PC-9 (cell line): ENCODE measurements at regions not wholly inside any gene's neighbourhood (a gene's known extent, or its start where the extent isn't known, plus 50 kb on each side); places are given as distances from the start of the nearest gene placed in this dataset.

Experiments
- EZH2 ChIP-seq: fragments of 200-600 bp; sonication (generic); IDR thresholded peaks from 2 replicates; pipeline ENCODE4 v1.8.0; 2017; ENCODE audit warnings: antibody characterized with exemption, low read depth
- TF ChIP-seq, protein P1 (sequence below): fragments of 200-600 bp; sonication (generic); conservative IDR thresholded peaks from 2 replicates; pipeline ENCODE4 v1.6.1; 2017; ENCODE audit warnings: mixed run types, antibody characterized with exemption, mild to moderate bottlenecking, moderate library complexity

DNA sequence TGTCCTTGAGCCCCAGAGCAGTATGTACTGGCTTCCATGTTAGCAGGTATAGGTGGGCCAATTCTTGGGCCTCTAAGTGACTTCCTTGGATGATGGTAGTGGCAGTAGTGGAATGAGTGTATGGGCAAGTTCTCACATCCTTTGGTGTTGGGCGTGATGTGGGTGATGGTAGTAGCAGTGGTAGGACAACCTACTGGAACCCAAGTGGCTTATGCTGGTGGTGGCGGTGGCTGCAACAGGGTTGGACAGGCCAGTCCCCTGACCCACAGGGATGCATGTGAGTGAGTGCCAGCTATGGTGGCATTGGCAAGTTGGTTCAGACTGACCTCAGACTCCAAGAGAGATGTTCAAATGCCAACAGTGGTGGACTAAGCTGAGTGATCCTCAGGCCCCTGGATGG, 1228.2 kb downstream of the ROBO2 start:
- TF ChIP-seq, protein P1, sequence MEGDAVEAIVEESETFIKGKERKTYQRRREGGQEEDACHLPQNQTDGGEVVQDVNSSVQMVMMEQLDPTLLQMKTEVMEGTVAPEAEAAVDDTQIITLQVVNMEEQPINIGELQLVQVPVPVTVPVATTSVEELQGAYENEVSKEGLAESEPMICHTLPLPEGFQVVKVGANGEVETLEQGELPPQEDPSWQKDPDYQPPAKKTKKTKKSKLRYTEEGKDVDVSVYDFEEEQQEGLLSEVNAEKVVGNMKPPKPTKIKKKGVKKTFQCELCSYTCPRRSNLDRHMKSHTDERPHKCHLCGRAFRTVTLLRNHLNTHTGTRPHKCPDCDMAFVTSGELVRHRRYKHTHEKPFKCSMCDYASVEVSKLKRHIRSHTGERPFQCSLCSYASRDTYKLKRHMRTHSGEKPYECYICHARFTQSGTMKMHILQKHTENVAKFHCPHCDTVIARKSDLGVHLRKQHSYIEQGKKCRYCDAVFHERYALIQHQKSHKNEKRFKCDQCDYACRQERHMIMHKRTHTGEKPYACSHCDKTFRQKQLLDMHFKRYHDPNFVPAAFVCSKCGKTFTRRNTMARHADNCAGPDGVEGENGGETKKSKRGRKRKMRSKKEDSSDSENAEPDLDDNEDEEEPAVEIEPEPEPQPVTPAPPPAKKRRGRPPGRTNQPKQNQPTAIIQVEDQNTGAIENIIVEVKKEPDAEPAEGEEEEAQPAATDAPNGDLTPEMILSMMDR, result no peak
- TF ChIP-seq EZH2, result no peak
